Heart right ventricle (tissue), 16 donors: ENCODE measurements at regions not wholly inside any gene's neighbourhood (a gene's known extent, or its start where the extent isn't known, plus 50 kb on each side); places are given as distances from the start of the nearest gene placed in this dataset.
A peak's percentile ranks its signal among the peaks of the same experiment; 100 is the strongest.

Experiments
- ATAC-seq, 8 donors: fragments of 200-7000 bp; cut with Tn5 transposase; one replicate each; pipeline ENCODE4 v1.9.1; 2020; ENCODE audit warnings: mild to moderate bottlenecking in 8 of 8, moderate library complexity in 8 of 8, moderate number of reproducible peaks in 1 of 8
- DNase-seq, 2 donors: peaks; one replicate each; pipeline ENCODE4 v3.0.0-alpha.2; 2020
- H3K27ac ChIP-seq, 10 donors: fragments of 200-600 bp; sonication (generic) in 2 of 10; one replicate each; pipeline versions ENCODE4 v1.5.0 to v1.8.0; 2020 to 2022; ENCODE audit warnings: mild to moderate bottlenecking in 3 of 10
- H3K27me3 ChIP-seq, 7 donors: fragments of 200-600 bp; one replicate each; pipeline ENCODE4 v1.8.0; 2021 to 2022; ENCODE audit warnings: mild to moderate bottlenecking in 2 of 7
- H3K36me3 ChIP-seq, 9 donors: fragments of 200-600 bp; sonication (generic) in 1 of 9; one replicate each; pipeline versions ENCODE4 v1.5.0 to v1.8.0; 2020 to 2022; ENCODE audit warnings: mild to moderate bottlenecking in 2 of 9
- H3K4me1 ChIP-seq, 9 donors: fragments of 200-600 bp; sonication (generic) in 1 of 9; one replicate each; pipeline versions ENCODE4 v1.5.0 to v1.8.0; 2020 to 2022; ENCODE audit warnings: mild to moderate bottlenecking in 4 of 9
- H3K4me3 ChIP-seq, 10 donors: fragments of 200-600 bp; sonication (generic) in 2 of 10; one replicate each; pipeline versions ENCODE4 v1.5.0 to v1.8.0; 2020 to 2022; ENCODE audit warnings: mild to moderate bottlenecking in 7 of 10, moderate library complexity in 2 of 10
- H3K9me3 ChIP-seq, 11 donors: fragments of 200-600 bp in 10 of 11; sonication (generic) in 2 of 11; one replicate each; pipeline versions ENCODE4 v1.5.0 to v1.8.0; 2013 to 2022; ENCODE audit warnings: mild to moderate bottlenecking in 2 of 11, control low read depth in 1 of 11, moderate library complexity in 1 of 11
- WGBS, 2 donors: extraction: QIAGEN DNeasy Blood & Tissue Kit; methylation state at CpG; one replicate each; pipeline ENCODE4 v1.1.7; 2013; ENCODE audit warnings: inconsistent platforms in 1 of 2; 5-methylcytosine and 5-hydroxymethylcytosine counted together
- intact Hi-C, 10 donors: fragments of 100-400 bp; cut with DNase I; formaldehyde crosslinking; loops; one replicate each; pipeline versions ENCODE4 v1.11.1 to v1.14.2; 2022
- TF ChIP-seq, protein P1 (sequence below), 9 donors: fragments of 200-600 bp; sonication (generic) in 2 of 9; IDR thresholded peaks; one replicate each; pipeline versions ENCODE4 v1.5.0 to v1.8.0; 2021 to 2022; ENCODE audit warnings: antibody characterized with exemption in 9 of 9, mild to moderate bottlenecking in 5 of 9, moderate library complexity in 1 of 9
- donor health status: Arrhythmogenic right ventricular cardiomyopathy.
- donor health status: ischemic (EF 13 %, LVEDD 7.1; RV severe dilation, severe dysfunction).
- donor health status: healthy with polysubstance abuse.
- donor health status: DM: no; HTN: yes; CAD: no.
- donor health status: DM: no; HTN: no; CAD: no.
- donor health status: ischemic (EF 25% LVEDD 6.9; RV normal size, moderate dysfunction).
- donor health status: ischemic (EF 25% LVEDD 5.7; RV mildly dilated, moderate dysfunction).
- donor health status: healthy.
- donor health status: DM: yes; HTN: yes; CAD: no.
- donor health status: Ischemic cardiomyopathy.
- donor health status: ischemic (EF 35%, LVEDD 5.7; RV mildly dilated, moderate dysfunction).
- donor health status: nonischemic (EF 11% LVEDD 7.7; RV severe dilation, severe dysfunction).
- donor health status: DM: yes; HTN: yes; CAD: no.
- donor health status: PGD.
- donor health status: ischemic (EF 29% LVEDD 5.4; RV normal size, mild dysfunction).
- donor health status: nonischemic (EF 23%, LVEDD 6.1; RV moderate dilation, normal function).

- intact Hi-C loops = loop anchor here in 4 of 10 donors (5.0 to 10.0 kb wide), 4 partner anchors 104 to 134 kb away; no protein-coding TSS in a partner anchor
- TF ChIP-seq, protein P1, sequence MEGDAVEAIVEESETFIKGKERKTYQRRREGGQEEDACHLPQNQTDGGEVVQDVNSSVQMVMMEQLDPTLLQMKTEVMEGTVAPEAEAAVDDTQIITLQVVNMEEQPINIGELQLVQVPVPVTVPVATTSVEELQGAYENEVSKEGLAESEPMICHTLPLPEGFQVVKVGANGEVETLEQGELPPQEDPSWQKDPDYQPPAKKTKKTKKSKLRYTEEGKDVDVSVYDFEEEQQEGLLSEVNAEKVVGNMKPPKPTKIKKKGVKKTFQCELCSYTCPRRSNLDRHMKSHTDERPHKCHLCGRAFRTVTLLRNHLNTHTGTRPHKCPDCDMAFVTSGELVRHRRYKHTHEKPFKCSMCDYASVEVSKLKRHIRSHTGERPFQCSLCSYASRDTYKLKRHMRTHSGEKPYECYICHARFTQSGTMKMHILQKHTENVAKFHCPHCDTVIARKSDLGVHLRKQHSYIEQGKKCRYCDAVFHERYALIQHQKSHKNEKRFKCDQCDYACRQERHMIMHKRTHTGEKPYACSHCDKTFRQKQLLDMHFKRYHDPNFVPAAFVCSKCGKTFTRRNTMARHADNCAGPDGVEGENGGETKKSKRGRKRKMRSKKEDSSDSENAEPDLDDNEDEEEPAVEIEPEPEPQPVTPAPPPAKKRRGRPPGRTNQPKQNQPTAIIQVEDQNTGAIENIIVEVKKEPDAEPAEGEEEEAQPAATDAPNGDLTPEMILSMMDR (IDR thresholded peaks at IDR 0.05) = no peak
- Histone ChIP-seq H3K4me3 (no peak overlapping the region), H3K27ac (peak overlapping the region in 2 of 10 donors; percentile 56 to 66), H3K4me1 (peaks cover 0 to 37% (median 18%) of the 10 kb centered on the region in 9 donors), H3K9me3 (no peaks in the 10 kb centered on the region), H3K36me3 (no peaks in the 10 kb centered on the region), H3K27me3 (no peaks in the 10 kb centered on the region)
- DNase-seq (no peak), ATAC-seq (peak in 3 of 8 donors; percentile 34 to 44 (median 35))
- WGBS, 2 donors = 53 to 66% methylated on average over 2 of the region's 2 CpGs
Measured at GRCh38 chr7:18210377-18210776, 182.7 kb upstream of the PRPS1L1 start.

GRCh38 chr7:18210788-18211187 is 183.1 kb upstream of the PRPS1L1 start:
- 32 to 46% methylated on average over 3 of the region's 3 CpGs for WGBS, 2 donors
- peaks cover 0 to 37% (median 18%) of the 10 kb centered on the region in 9 donors for H3K4me1 ChIP-seq
- peak in 1 of 8 donors; percentile 38 for ATAC-seq
- TF ChIP-seq, protein P1 (IDR thresholded peaks at IDR 0.05) = no peak
- no peaks in the 10 kb centered on the region for H3K36me3 ChIP-seq
- no peak overlapping the region for H3K4me3 ChIP-seq
- no peaks in the 10 kb centered on the region for H3K27me3 ChIP-seq
- H3K27ac ChIP-seq = peak overlapping the region in 6 of 10 donors; percentile 10 to 66 (median 38)
- no peaks in the 10 kb centered on the region for H3K9me3 ChIP-seq
- intact Hi-C loops = loop anchor here in 4 of 10 donors (5.0 to 10.0 kb wide), 4 partner anchors 104 to 134 kb away; no protein-coding TSS in a partner anchor
- no peak for DNase-seq

GRCh38 chr7:18212308-18212707 is 184.7 kb upstream of the PRPS1L1 start:
- Histone ChIP-seq H3K4me1 (peaks cover 0 to 31% (median 18%) of the 10 kb centered on the region in 9 donors), H3K36me3 (no peaks in the 10 kb centered on the region), H3K4me3 (no peak overlapping the region), H3K27me3 (no peaks in the 10 kb centered on the region), H3K27ac (peak overlapping the region in 5 of 10 donors; percentile 5 to 66 (median 51)), H3K9me3 (no peaks in the 10 kb centered on the region)
- DNase-seq (no peak), ATAC-seq (no peak)
- TF ChIP-seq, protein P1 (IDR thresholded peaks at IDR 0.05) = no peak
- WGBS, 2 donors = 45 to 54% methylated on average over 3 of the region's 3 CpGs
- intact Hi-C loops = loop anchor here in 4 of 10 donors (5.0 to 10.0 kb wide), 4 partner anchors 102 to 132 kb away; no protein-coding TSS in a partner anchor

DNA sequence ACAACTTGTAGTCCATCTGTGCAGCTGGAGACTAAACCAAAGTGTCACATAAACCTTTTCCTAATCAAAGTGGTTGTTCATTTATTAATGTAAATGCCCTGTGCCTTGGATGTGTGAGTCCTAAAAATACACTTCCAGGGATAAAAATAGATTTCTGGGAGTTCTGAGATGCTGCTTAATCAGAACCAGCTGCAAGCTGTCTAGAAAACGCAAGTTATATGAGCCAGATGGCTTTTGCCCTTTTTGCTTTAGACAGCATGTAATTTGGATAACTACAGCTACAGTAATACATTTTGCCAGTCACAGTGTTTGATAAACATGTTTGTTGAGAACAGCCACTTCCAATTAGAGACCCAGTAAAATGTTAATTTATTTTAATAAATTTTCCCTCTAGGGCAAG is 185.1 kb upstream of the PRPS1L1 start:
- TF ChIP-seq, protein P1 (IDR thresholded peaks at IDR 0.05) = no peak
- DNase-seq = no peak
- peak overlapping the region in 6 of 10 donors; percentile 5 to 66 (median 46) for H3K27ac ChIP-seq
- H3K36me3 ChIP-seq = no peaks in the 10 kb centered on the region
- intact Hi-C loops = loop anchor here in 4 of 10 donors (5.0 to 10.0 kb wide), 4 partner anchors 102 to 132 kb away; no protein-coding TSS in a partner anchor
- H3K4me3 ChIP-seq = no peak overlapping the region
- 18 to 20% methylated on average over 1 of the region's 1 CpG for WGBS, 2 donors
- peak; percentile 49 to 92 (median 76) for ATAC-seq
- peaks cover 0 to 2% (median 0%) of the 10 kb centered on the region in 11 donors for H3K9me3 ChIP-seq
- H3K4me1 ChIP-seq = peaks cover 0 to 31% (median 18%) of the 10 kb centered on the region in 9 donors
- H3K27me3 ChIP-seq = no peaks in the 10 kb centered on the region
